ENCODE measurements at regions not wholly inside any gene's neighbourhood (a gene's known extent, or its start where the extent isn't known, plus 50 kb on each side); places are given as distances from the start of the nearest gene placed in this dataset.

GRCh38 chr10:109259293-109259692 is 664.0 kb downstream of the XPNPEP1 start:
- TF ChIP-seq CTCF (IDR thresholded peaks at IDR 0.05) (no peak), POLR2A (IDR thresholded peaks at IDR 0.05) (no peak)
- intact Hi-C loops (cut with DNase I), result no loop called here
- DNase-seq (no peak), ATAC-seq (no peak)
- H3K4me1 ChIP-seq, result no peaks in the 10 kb centered on the region
- no peak overlapping the region for H3K4me3 ChIP-seq
- WGBS, 4 donors, result 57 to 83% (median 69%) methylated on average over 4 of the region's 4 CpGs
- H3K9me3 ChIP-seq, result peaks cover 0 to 7% (median 0%) of the 10 kb centered on the region in 12 donors
- H3K36me3 ChIP-seq, result no peaks in the 10 kb centered on the region
- no peaks in the 10 kb centered on the region for H3K27me3 ChIP-seq
- H3K27ac ChIP-seq, result no peak overlapping the region

DNA sequence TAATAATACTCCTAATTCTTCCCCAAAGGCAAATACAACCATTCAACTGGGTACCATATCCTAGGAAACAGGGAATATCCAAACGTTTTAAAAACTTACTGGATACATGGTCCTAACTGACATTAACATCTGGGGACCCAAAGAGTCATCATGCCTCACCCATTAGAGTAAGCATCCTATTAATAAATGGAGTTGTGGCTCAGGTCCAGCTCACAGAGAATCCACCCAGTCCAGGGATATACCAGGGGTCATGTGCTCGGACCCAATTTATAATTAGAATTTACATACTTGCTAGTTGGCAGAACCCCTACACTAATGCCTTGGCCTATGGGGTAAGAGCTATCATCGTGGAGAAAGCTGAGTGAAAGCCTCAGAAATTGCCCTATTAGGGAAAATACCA is 670.0 kb downstream of the XPNPEP1 start:
- Histone ChIP-seq H3K27me3 (no peaks in the 10 kb centered on the region), H3K4me3 (no peak overlapping the region), H3K36me3 (no peaks in the 10 kb centered on the region), H3K27ac (no peak overlapping the region), H3K4me1 (no peaks in the 10 kb centered on the region), H3K9me3 (no peaks in the 10 kb centered on the region)
- DNase-seq, result no peak
- intact Hi-C loops (cut with DNase I), result no loop called here
- 53 to 63% (median 57%) methylated on average over 3 of the region's 3 CpGs for WGBS, 4 donors
- TF ChIP-seq POLR2A (IDR thresholded peaks at IDR 0.05) (no peak), CTCF (IDR thresholded peaks at IDR 0.05) (no peak)
- no peak for ATAC-seq

GRCh38 chr10:109250152-109250551 is 673.2 kb downstream of the XPNPEP1 start:
- Histone ChIP-seq H3K27ac (no peak overlapping the region), H3K9me3 (no peaks in the 10 kb centered on the region), H3K27me3 (no peaks in the 10 kb centered on the region), H3K36me3 (no peaks in the 10 kb centered on the region), H3K4me1 (no peaks in the 10 kb centered on the region), H3K4me3 (no peak overlapping the region)
- no peak for ATAC-seq
- no peak for DNase-seq
- intact Hi-C loops (cut with DNase I), result no loop called here
- no peak for TF ChIP-seq CTCF (IDR thresholded peaks at IDR 0.05)
- no peak for TF ChIP-seq POLR2A (IDR thresholded peaks at IDR 0.05)
- 60 to 69% (median 65%) methylated on average over 4 of the region's 4 CpGs for WGBS, 4 donors

DNA sequence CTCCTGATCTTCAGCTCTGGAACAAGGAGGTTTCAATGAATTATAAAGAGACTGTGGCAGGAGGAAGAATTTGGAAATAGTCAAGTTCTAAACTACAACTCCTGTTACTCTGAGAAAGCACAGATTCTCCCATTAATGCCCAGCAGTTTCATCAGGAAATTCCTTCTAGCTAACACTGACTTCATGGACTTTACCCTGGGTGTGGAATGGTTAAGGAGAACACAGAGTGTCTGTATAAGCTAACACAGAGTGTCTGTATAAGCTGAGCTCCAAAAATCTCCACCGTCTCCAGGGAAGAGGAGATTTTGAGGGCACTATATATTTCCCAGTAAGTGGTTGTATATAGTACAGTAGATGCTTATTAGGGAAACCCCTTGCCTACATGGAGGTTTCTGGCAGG is 675.5 kb downstream of the XPNPEP1 start:
- Histone ChIP-seq H3K4me3 (no peak overlapping the region), H3K27me3 (no peaks in the 10 kb centered on the region), H3K4me1 (no peaks in the 10 kb centered on the region), H3K9me3 (peaks cover 0 to 9% (median 0%) of the 10 kb centered on the region in 12 donors), H3K36me3 (no peaks in the 10 kb centered on the region), H3K27ac (no peak overlapping the region)
- WGBS, 4 donors, result 71 to 89% (median 76%) methylated on average over 1 of the region's 1 CpG
- ATAC-seq (no peak), DNase-seq (no peak)
- no peak for TF ChIP-seq POLR2A (IDR thresholded peaks at IDR 0.05)
- no peak for TF ChIP-seq CTCF (IDR thresholded peaks at IDR 0.05)
- intact Hi-C loops (cut with DNase I), result no loop called here

Data from heart left ventricle (tissue), 16 donors.